Suprapubic skin (tissue), 4 donors: ENCODE measurements at regions not wholly inside any gene's neighbourhood (a gene's known extent, or its start where the extent isn't known, plus 50 kb on each side); places are given as distances from the start of the nearest gene placed in this dataset.

Experiments used
- EP300 ChIP-seq: sonication (generic); formaldehyde crosslinking; IDR thresholded peaks from one replicate; pipeline ENCODE4 v1.6.1; 2017; ENCODE audit warnings: antibody characterized with exemption
- POLR2A ChIP-seq, 2 donors: fragments of 450-650 bp; IDR thresholded peaks; one replicate each; pipeline ENCODE4 v1.6.1; 2017; ENCODE audit warnings: antibody characterized with exemption in 2 of 2, mild to moderate bottlenecking in 2 of 2, moderate library complexity in 2 of 2
- POLR2AphosphoS5 ChIP-seq, 3 donors: sonication (generic); formaldehyde crosslinking; IDR thresholded peaks; one replicate each; pipeline ENCODE4 v1.6.1; 2017; ENCODE audit warnings: antibody characterized with exemption in 3 of 3
- TF ChIP-seq, protein P1 (sequence below), 2 donors: fragments of 200-600 bp in 1 of 2; fragments of 450-650 bp in 1 of 2; sonication (generic) in 1 of 2; IDR thresholded peaks; one replicate each; pipeline ENCODE4 v1.5.1; 2016 to 2019; ENCODE audit warnings: antibody characterized with exemption in 2 of 2, mild to moderate bottlenecking in 1 of 2, moderate library complexity in 1 of 2

DNA sequence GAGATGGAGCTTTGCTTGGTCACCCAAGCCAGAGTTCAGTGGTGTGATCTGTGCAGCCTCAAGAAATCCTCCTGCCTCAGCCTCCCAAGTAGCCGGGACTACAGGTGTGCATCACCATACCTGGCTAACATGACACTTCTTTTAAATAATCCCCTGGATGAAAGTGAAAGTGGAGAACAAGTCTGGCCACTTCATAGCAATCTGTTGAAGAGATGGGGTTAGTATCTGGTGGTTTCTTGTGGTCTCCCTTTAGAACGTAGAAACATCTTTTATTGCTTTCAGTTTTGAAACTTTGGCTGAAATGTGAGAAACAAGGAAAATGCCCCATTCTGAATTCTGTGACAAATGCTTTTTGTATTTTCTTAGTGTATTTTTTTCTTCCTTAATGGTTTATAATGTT lies 452.5 kb upstream of the RIOK2 start:
- TF ChIP-seq, protein P1, sequence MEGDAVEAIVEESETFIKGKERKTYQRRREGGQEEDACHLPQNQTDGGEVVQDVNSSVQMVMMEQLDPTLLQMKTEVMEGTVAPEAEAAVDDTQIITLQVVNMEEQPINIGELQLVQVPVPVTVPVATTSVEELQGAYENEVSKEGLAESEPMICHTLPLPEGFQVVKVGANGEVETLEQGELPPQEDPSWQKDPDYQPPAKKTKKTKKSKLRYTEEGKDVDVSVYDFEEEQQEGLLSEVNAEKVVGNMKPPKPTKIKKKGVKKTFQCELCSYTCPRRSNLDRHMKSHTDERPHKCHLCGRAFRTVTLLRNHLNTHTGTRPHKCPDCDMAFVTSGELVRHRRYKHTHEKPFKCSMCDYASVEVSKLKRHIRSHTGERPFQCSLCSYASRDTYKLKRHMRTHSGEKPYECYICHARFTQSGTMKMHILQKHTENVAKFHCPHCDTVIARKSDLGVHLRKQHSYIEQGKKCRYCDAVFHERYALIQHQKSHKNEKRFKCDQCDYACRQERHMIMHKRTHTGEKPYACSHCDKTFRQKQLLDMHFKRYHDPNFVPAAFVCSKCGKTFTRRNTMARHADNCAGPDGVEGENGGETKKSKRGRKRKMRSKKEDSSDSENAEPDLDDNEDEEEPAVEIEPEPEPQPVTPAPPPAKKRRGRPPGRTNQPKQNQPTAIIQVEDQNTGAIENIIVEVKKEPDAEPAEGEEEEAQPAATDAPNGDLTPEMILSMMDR (IDR thresholded peaks at IDR 0.05), result no peak
- TF ChIP-seq POLR2AphosphoS5 (IDR thresholded peaks at IDR 0.05), result no peak
- no peak for TF ChIP-seq EP300
- TF ChIP-seq POLR2A (IDR thresholded peaks at IDR 0.05), result no peak
